ENCODE measurements at regions not wholly inside any gene's neighbourhood (a gene's known extent, or its start where the extent isn't known, plus 50 kb on each side); places are given as distances from the start of the nearest gene placed in this dataset.

DNA sequence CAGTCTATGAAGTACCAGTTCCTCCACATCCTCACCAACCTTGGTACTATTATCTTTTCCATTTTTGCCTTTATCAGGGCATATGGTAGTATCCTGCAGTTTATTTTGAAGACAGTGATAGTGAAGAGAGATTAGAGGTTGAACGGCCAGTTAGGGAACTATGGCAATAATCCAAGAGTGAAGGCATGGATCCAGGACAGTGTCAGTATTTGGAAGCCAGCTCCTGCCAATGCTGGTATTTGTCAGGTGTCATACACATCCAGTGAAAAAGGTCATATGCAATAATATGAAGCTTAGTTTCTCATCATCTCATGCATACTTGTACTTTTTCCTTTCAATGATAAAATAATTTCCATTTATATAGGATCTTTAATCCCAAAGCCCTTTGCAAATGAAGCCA is 56.8 kb upstream of the KCNMB2 start:
- TF ChIP-seq, protein P1, sequence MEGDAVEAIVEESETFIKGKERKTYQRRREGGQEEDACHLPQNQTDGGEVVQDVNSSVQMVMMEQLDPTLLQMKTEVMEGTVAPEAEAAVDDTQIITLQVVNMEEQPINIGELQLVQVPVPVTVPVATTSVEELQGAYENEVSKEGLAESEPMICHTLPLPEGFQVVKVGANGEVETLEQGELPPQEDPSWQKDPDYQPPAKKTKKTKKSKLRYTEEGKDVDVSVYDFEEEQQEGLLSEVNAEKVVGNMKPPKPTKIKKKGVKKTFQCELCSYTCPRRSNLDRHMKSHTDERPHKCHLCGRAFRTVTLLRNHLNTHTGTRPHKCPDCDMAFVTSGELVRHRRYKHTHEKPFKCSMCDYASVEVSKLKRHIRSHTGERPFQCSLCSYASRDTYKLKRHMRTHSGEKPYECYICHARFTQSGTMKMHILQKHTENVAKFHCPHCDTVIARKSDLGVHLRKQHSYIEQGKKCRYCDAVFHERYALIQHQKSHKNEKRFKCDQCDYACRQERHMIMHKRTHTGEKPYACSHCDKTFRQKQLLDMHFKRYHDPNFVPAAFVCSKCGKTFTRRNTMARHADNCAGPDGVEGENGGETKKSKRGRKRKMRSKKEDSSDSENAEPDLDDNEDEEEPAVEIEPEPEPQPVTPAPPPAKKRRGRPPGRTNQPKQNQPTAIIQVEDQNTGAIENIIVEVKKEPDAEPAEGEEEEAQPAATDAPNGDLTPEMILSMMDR (IDR thresholded peaks at IDR 0.05), result no peak
- Mint-ChIP-seq H3K4me1 (ENCODE audit: unreplicated experiment) (peaks cover 2% of the 10 kb centered on the region), H3K27me3 (ENCODE audit: unreplicated experiment) (peaks cover 26% of the 10 kb centered on the region), H3K36me3 (ENCODE audit: unreplicated experiment) (no peaks in the 10 kb centered on the region), H3K27ac (ENCODE audit: unreplicated experiment) (no peak overlapping the region), H3K9me3 (ENCODE audit: unreplicated experiment) (no peaks in the 10 kb centered on the region), H3K4me3 (ENCODE audit: unreplicated experiment) (no peak overlapping the region)
- DNase-seq (ENCODE audit: extremely low spot score, unreplicated experiment), result no peak

DNA sequence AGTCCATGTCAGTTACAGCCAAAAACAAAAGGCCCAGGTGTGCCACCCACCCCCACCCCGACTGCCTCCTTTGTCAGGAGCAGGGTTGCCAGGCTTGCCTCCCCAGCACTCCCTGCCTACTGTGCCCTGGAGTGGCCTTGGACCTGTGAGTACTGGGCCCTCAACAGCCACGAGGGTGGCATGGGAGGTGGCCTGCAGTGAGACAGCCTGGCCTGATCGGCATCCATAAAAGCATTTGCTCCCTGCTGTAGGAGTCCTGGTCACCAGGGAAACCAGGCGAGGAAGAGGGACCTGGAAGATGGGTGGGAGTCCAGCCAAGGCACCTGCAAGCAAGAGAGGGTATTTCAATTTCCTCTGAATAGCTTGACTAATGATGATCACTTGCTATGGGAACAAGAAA is 56.4 kb upstream of the KCNMB2 start:
- DNase-seq (ENCODE audit: extremely low spot score, unreplicated experiment), result no peak
- Mint-ChIP-seq H3K27ac (ENCODE audit: unreplicated experiment) (no peak overlapping the region), H3K9me3 (ENCODE audit: unreplicated experiment) (no peaks in the 10 kb centered on the region), H3K27me3 (ENCODE audit: unreplicated experiment) (peaks cover 26% of the 10 kb centered on the region), H3K36me3 (ENCODE audit: unreplicated experiment) (no peaks in the 10 kb centered on the region), H3K4me1 (ENCODE audit: unreplicated experiment) (peaks cover 2% of the 10 kb centered on the region), H3K4me3 (ENCODE audit: unreplicated experiment) (no peak overlapping the region)
- TF ChIP-seq, protein P1 (IDR thresholded peaks at IDR 0.05), result no peak

DNA sequence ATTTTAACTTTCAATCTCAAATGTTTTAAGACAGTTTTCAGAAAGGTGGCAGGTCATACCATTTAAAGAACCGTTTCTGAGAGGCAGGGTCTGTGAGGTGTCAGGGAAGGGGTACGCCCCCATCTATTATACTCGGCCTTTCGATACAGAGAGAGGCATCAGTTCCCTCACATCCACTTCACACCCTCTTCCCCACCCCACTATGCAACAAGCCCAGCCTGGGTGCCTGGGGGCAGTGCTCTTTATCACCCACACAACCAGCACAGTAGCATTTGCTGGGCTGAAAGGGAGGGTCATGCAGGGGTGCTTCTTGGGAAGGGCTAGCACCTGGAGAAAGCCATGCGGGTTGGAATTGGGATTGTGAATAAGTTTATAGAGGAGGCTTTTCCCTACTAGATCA is 56.0 kb upstream of the KCNMB2 start:
- peaks cover 30% of the 10 kb centered on the region for H3K27me3 Mint-ChIP-seq (ENCODE audit: unreplicated experiment)
- TF ChIP-seq, protein P1 (IDR thresholded peaks at IDR 0.05), result no peak
- H3K4me1 Mint-ChIP-seq (ENCODE audit: unreplicated experiment), result peaks cover 2% of the 10 kb centered on the region
- no peaks in the 10 kb centered on the region for H3K9me3 Mint-ChIP-seq (ENCODE audit: unreplicated experiment)
- DNase-seq (ENCODE audit: extremely low spot score, unreplicated experiment), result no peak
- no peak overlapping the region for H3K4me3 Mint-ChIP-seq (ENCODE audit: unreplicated experiment)
- H3K27ac Mint-ChIP-seq (ENCODE audit: unreplicated experiment), result no peak overlapping the region
- H3K36me3 Mint-ChIP-seq (ENCODE audit: unreplicated experiment), result no peaks in the 10 kb centered on the region

DNA sequence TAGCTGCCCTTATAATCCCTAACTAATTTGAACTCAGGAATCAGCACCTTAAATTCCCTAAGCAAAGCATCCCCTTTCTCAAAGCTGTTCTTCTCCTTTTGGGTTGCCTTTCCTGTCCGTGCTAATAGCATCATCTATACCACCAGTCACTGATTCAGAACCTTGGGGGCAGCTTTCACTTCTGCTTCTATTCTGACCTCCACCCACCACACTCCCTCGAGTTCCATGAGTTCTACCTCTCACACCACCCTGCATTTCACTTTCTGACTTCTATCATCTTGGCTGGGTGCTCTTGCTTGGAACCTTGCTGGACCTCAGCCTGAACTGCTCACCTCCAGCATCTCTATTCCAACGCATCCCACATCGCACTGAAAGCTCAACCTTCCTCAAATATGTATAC is 55.4 kb upstream of the KCNMB2 start:
- H3K36me3 Mint-ChIP-seq (ENCODE audit: unreplicated experiment), result no peaks in the 10 kb centered on the region
- H3K27me3 Mint-ChIP-seq (ENCODE audit: unreplicated experiment), result peaks cover 30% of the 10 kb centered on the region
- H3K4me3 Mint-ChIP-seq (ENCODE audit: unreplicated experiment), result no peak overlapping the region
- TF ChIP-seq, protein P1 (IDR thresholded peaks at IDR 0.05), result no peak
- no peak for DNase-seq (ENCODE audit: extremely low spot score, unreplicated experiment)
- no peaks in the 10 kb centered on the region for H3K9me3 Mint-ChIP-seq (ENCODE audit: unreplicated experiment)
- H3K27ac Mint-ChIP-seq (ENCODE audit: unreplicated experiment), result no peak overlapping the region
- H3K4me1 Mint-ChIP-seq (ENCODE audit: unreplicated experiment), result peaks cover 2% of the 10 kb centered on the region

DNA sequence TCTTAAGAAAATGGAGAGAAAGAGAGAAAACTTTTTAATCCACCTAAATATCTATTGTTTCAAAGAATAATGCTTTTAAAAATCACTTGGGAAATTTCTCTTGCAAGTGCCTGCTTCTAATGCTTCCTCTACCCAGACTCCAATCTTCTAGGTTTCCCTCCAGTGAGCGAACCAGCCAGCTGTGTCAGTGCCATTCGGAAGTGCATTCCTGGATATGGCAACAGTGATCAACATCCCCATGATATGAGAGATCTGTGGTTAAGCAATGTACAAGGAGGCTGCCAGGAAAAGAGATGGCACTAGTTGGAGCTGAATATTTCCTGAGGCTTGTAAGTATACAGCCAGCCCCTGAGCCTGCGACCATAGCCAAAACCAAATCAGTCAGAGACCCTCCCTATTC is 53.3 kb upstream of the KCNMB2 start:
- Mint-ChIP-seq H3K27me3 (ENCODE audit: unreplicated experiment) (peaks cover 24% of the 10 kb centered on the region), H3K9me3 (ENCODE audit: unreplicated experiment) (no peaks in the 10 kb centered on the region), H3K36me3 (ENCODE audit: unreplicated experiment) (no peaks in the 10 kb centered on the region), H3K27ac (ENCODE audit: unreplicated experiment) (no peak overlapping the region), H3K4me3 (ENCODE audit: unreplicated experiment) (no peak overlapping the region), H3K4me1 (ENCODE audit: unreplicated experiment) (peaks cover 2% of the 10 kb centered on the region)
- TF ChIP-seq, protein P1 (IDR thresholded peaks at IDR 0.05), result no peak
- DNase-seq (ENCODE audit: extremely low spot score, unreplicated experiment), result no peak
